Type B pancreatic cell (in vitro differentiated cells): ENCODE measurements at regions not wholly inside any gene's neighbourhood (a gene's known extent, or its start where the extent isn't known, plus 50 kb on each side); places are given as distances from the start of the nearest gene placed in this dataset.

Experiments used
- DNase-seq: peaks from one replicate; pipeline ENCODE4 v3.0.0; 2021; ENCODE audit warnings: mixed read lengths; ENCODE audit not compliant: unreplicated experiment; ENCODE audit errors: extremely low spot score
- H3K27ac Mint-ChIP-seq: 2 replicates; pipeline ENCODE4 v1.8.0; 2021; ENCODE audit warnings: mild to moderate bottlenecking, mixed read lengths
- H3K27me3 Mint-ChIP-seq: 2 replicates; pipeline ENCODE4 v1.8.0; 2021; ENCODE audit warnings: mixed read lengths
- H3K36me3 Mint-ChIP-seq: 2 replicates; pipeline ENCODE4 v1.8.0; 2021; ENCODE audit warnings: mixed read lengths
- H3K4me1 Mint-ChIP-seq: one replicate; pipeline ENCODE4 v1.8.0; 2021; ENCODE audit warnings: mixed read lengths; ENCODE audit not compliant: unreplicated experiment
- H3K4me3 Mint-ChIP-seq: 2 replicates; pipeline ENCODE4 v1.8.0; 2021; ENCODE audit warnings: mild to moderate bottlenecking, mixed read lengths
- H3K9me3 Mint-ChIP-seq: 2 replicates; pipeline ENCODE4 v1.8.0; 2021; ENCODE audit warnings: mixed read lengths
- TF ChIP-seq, protein P1 (sequence below): fragments of 200-600 bp; sonication (generic); conservative IDR thresholded peaks from 2 replicates; pipeline ENCODE4 v1.5.0; 2021; ENCODE audit warnings: antibody characterized with exemption, mild to moderate bottlenecking

DNA sequence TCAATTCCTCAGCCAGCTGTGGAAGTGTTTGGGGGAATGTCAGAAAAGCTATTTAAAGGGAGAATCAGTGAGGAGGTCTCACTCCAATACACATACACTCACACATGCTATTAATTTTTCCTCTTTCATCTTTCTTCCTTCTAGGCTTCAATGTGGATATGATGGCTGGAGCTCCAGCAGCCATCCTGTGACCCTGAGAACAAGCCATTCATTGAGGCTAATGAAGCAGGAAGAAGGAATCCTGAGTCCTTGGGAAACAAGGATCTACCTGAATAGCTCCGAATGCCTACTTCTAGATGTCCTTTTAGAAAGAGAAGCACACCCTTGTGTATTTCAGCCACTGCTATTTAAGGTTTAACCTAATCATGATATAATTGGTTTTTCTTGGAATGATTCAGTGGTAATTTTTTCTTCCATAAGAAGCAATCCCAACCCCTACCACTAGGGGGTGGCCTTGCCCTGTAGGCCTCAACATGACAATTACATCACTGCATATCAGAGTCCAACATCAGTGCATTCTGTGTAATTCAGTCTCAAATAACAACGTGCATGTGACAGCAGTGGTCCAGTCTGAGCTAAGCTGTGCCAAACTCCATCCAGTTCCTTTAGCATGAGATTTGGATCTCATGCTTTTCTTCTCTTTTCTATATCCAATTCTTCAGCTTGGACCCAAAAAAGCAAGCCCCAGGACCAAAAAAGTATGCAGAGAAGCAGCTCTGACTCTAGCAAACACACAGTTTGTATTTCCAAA lies 85.3 kb upstream of the ANKRD1 start:
- no peaks in the 10 kb centered on the region for H3K36me3 Mint-ChIP-seq
- no peak overlapping the region for H3K4me3 Mint-ChIP-seq
- TF ChIP-seq, protein P1, sequence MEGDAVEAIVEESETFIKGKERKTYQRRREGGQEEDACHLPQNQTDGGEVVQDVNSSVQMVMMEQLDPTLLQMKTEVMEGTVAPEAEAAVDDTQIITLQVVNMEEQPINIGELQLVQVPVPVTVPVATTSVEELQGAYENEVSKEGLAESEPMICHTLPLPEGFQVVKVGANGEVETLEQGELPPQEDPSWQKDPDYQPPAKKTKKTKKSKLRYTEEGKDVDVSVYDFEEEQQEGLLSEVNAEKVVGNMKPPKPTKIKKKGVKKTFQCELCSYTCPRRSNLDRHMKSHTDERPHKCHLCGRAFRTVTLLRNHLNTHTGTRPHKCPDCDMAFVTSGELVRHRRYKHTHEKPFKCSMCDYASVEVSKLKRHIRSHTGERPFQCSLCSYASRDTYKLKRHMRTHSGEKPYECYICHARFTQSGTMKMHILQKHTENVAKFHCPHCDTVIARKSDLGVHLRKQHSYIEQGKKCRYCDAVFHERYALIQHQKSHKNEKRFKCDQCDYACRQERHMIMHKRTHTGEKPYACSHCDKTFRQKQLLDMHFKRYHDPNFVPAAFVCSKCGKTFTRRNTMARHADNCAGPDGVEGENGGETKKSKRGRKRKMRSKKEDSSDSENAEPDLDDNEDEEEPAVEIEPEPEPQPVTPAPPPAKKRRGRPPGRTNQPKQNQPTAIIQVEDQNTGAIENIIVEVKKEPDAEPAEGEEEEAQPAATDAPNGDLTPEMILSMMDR, result peak; percentile 93
- H3K27me3 Mint-ChIP-seq, result peaks cover 3% of the 10 kb centered on the region
- no peak for DNase-seq
- H3K4me1 Mint-ChIP-seq, result peaks cover 5% of the 10 kb centered on the region
- no peak overlapping the region for H3K27ac Mint-ChIP-seq
- no peaks in the 10 kb centered on the region for H3K9me3 Mint-ChIP-seq

DNA sequence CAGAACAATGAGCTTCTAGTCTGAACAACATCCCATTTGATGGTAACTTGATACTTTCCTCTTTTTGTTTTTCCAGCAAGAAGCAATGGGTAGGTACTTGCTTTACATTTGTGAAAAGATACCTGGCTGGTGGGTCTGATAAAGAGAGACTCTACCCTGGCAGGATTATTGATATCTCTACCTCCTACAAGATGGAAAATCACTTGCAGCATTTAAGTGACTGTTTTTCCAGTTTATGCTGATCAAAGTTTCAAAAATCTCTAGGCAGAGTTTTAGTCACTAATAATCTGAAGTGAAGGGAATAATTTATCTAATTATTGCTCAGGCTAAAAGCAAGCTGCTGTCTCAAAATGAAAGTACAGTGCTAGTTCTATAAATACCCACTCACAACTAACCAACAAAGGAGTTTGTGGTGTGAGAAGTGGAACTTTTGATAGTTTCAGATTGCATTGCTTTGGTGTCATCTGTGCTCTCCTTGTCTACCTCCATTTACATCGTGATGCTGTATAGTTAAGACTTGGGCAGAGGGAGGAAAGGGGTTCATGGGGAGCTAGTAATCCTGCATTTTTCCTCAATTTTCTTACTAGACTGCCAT lies 86.0 kb upstream of the ANKRD1 start:
- TF ChIP-seq, protein P1, result no peak
- no peak overlapping the region for H3K27ac Mint-ChIP-seq
- no peaks in the 10 kb centered on the region for H3K36me3 Mint-ChIP-seq
- H3K9me3 Mint-ChIP-seq, result no peaks in the 10 kb centered on the region
- H3K4me3 Mint-ChIP-seq, result no peak overlapping the region
- DNase-seq, result no peak
- peaks cover 3% of the 10 kb centered on the region for H3K27me3 Mint-ChIP-seq
- H3K4me1 Mint-ChIP-seq, result peaks cover 5% of the 10 kb centered on the region

DNA sequence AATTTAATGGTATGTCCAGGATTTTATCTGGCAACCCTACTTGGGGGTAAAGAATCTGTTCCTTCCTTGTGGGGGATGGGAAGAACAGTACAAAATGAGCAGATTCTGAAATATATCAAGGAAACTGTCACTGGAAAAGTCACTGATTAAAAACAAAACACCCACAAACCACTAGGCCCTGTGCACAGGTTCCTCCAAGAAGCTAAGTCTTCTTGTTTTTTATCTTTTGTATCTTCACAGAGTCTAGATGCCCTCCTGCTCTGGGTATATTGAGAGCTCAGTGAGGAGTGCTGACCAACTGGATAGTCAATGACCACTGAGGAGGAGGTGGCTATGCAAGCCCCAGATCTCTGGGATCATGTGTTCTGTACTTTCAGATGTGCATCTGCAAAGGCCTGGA lies 86.8 kb upstream of the ANKRD1 start:
- TF ChIP-seq, protein P1, result no peak
- Mint-ChIP-seq H3K9me3 (no peaks in the 10 kb centered on the region), H3K4me1 (peaks cover 5% of the 10 kb centered on the region), H3K27me3 (peaks cover 3% of the 10 kb centered on the region), H3K36me3 (no peaks in the 10 kb centered on the region), H3K4me3 (no peak overlapping the region), H3K27ac (no peak overlapping the region)
- no peak for DNase-seq

DNA sequence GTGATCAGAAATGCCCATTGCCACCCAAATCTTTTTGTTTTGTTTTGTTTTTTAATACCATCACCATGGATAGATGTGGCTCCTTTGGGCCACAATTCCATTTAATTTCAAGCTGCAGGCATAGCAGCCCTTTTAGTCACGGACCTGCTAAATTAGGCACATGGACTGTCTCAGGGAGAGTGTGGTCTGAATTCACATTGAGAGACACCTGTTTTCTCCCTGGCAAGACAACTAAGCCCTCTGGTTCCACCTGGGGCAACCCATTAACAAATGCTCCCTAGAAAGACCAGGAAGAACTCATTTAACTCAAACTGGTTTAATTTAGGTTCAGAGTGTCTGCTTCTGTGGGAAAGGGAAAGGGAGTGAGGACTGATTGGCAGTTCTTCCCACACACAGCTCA lies 88.2 kb upstream of the ANKRD1 start:
- TF ChIP-seq, protein P1, result no peak
- no peak for DNase-seq
- no peaks in the 10 kb centered on the region for H3K36me3 Mint-ChIP-seq
- H3K9me3 Mint-ChIP-seq, result no peaks in the 10 kb centered on the region
- no peak overlapping the region for H3K27ac Mint-ChIP-seq
- no peak overlapping the region for H3K4me3 Mint-ChIP-seq
- peaks cover 3% of the 10 kb centered on the region for H3K27me3 Mint-ChIP-seq
- peaks cover 5% of the 10 kb centered on the region for H3K4me1 Mint-ChIP-seq

DNA sequence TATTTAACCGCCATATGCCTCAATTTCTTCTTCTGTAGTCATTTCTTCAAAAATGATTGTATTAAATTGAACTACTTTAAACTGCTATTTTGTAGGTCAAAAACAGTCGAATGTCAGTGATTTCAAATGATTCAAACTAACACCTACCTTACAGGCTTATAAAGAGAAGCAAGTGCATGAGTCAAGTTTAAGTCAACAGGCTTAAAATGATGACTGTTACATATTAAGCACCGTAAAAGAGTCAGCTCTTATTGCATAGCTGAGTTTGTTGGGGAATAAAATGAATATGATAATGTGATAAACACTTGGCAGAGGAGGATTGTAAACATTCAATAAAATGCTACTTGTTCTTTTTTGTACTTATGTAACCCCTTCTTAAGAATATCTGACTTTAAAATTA lies 90.1 kb upstream of the ANKRD1 start:
- no peaks in the 10 kb centered on the region for H3K9me3 Mint-ChIP-seq
- no peak overlapping the region for H3K4me3 Mint-ChIP-seq
- TF ChIP-seq, protein P1, result no peak
- H3K36me3 Mint-ChIP-seq, result no peaks in the 10 kb centered on the region
- H3K27me3 Mint-ChIP-seq, result peaks cover 3% of the 10 kb centered on the region
- peaks cover 5% of the 10 kb centered on the region for H3K4me1 Mint-ChIP-seq
- DNase-seq, result no peak
- H3K27ac Mint-ChIP-seq, result no peak overlapping the region
